HEK293T (cell line): ENCODE measurements at regions not wholly inside any gene's neighbourhood (a gene's known extent, or its start where the extent isn't known, plus 50 kb on each side); places are given as distances from the start of the nearest gene placed in this dataset.

ENCODE experiments used
- CTCF ChIA-PET: fragments of 350-600 bp; formaldehyde crosslinking; extraction: SDS; loops from one replicate; lab custom pipeline; 2021; ENCODE audit warnings: antibody characterized with exemption, inconsistent platforms; lab: Yijun Ruan, JAX
- POLR2A ChIA-PET: fragments of 350-600 bp; formaldehyde crosslinking; extraction: SDS; loops from one replicate; lab custom pipeline; 2020; ENCODE audit warnings: antibody characterized with exemption, inconsistent platforms; lab: Yijun Ruan, JAX
- DNase-seq: peaks from one replicate; pipeline ENCODE4 v3.0.0; 2012; ENCODE audit warnings: mixed read lengths; ENCODE audit errors: extremely low spot score
- ARNT ChIP-seq: fragments of 450-650 bp; IDR thresholded peaks from 2 replicates; pipeline ENCODE4 v1.6.1; 2017; ENCODE audit warnings: mild to moderate bottlenecking
- BHLHE40 ChIP-seq: fragments of 450-650 bp; IDR thresholded peaks from 2 replicates; pipeline ENCODE4 v1.6.1; 2016; ENCODE audit warnings: mild to moderate bottlenecking, moderate library complexity, borderline replicate concordance
- CTBP1 ChIP-seq: fragments of 450-650 bp; IDR thresholded peaks from 2 replicates; pipeline ENCODE4 v1.6.1; 2016; ENCODE audit warnings: borderline replicate concordance
- ELF4 ChIP-seq: fragments of 450-650 bp; IDR thresholded peaks from 2 replicates; pipeline ENCODE4 v1.6.1; 2017; ENCODE audit warnings: antibody characterized with exemption
- FOXA1 ChIP-seq: fragments of 450-650 bp; IDR thresholded peaks from 2 replicates; pipeline ENCODE4 v1.6.1; 2016; ENCODE audit warnings: mild to moderate bottlenecking
- FOXK2 ChIP-seq: fragments of 450-650 bp; IDR thresholded peaks from 2 replicates; pipeline ENCODE4 v1.6.1; 2016; ENCODE audit warnings: mild to moderate bottlenecking
- FOXM1 ChIP-seq: fragments of 450-650 bp; IDR thresholded peaks from 2 replicates; pipeline ENCODE4 v1.6.1; 2017; ENCODE audit warnings: mild to moderate bottlenecking, borderline replicate concordance
- HDGF ChIP-seq: fragments of 450-650 bp; IDR thresholded peaks from 2 replicates; pipeline ENCODE4 v1.6.1; 2017; ENCODE audit warnings: antibody characterized with exemption, borderline replicate concordance
- L3MBTL2 ChIP-seq: fragments of 450-650 bp; conservative IDR thresholded peaks from 2 replicates; pipeline ENCODE4 v1.6.1; 2016; ENCODE audit warnings: mild to moderate bottlenecking
- LEF1 ChIP-seq: fragments of 450-650 bp; IDR thresholded peaks from 2 replicates; pipeline ENCODE4 v1.6.1; 2017; ENCODE audit warnings: mild to moderate bottlenecking, borderline replicate concordance
- NFRKB ChIP-seq: fragments of 450-650 bp; IDR thresholded peaks from 2 replicates; pipeline ENCODE4 v1.6.1; 2016; ENCODE audit warnings: mild to moderate bottlenecking, moderate library complexity
- SP1 ChIP-seq: fragments of 450-650 bp; IDR thresholded peaks from 2 replicates; pipeline ENCODE4 v1.6.1; 2017
- SUZ12 ChIP-seq: fragments of 450-650 bp; IDR thresholded peaks from 2 replicates; pipeline ENCODE4 v1.6.1; 2016; ENCODE audit warnings: mild to moderate bottlenecking
- TARDBP ChIP-seq: fragments of 450-650 bp; IDR thresholded peaks from 2 replicates; pipeline ENCODE4 v1.6.1; 2016
- ZNF384 ChIP-seq: fragments of 450-650 bp; IDR thresholded peaks from 2 replicates; pipeline ENCODE4 v1.6.1; 2016
- TF ChIP-seq, protein P1 (sequence below): fragments of 450-650 bp; IDR thresholded peaks from 2 replicates; pipeline ENCODE4 v1.6.1; 2016

DNA sequence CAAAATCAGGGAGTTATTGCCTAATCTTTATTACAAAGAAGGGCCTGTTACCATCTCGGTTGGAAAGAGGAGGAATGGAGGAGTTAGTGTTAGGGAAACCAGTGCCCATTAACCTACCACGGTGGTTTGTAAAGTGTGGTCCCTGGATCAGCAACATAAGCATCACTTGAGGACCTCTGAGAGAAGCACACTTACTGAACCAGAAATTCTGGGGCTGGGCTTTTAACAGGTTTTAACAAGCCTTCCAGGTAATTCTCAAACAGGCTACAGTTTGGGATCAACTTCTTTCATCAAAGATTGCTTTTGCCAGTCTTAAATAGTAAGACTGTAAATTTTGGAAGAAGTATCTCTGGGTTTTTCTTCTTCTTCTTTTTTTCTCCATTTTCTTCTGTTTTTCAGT lies 329.5 kb upstream of the JAG1 start:
- ChIA-PET CTCF (no interaction called here), POLR2A (no interaction called here)
- TF ChIP-seq, protein P1, sequence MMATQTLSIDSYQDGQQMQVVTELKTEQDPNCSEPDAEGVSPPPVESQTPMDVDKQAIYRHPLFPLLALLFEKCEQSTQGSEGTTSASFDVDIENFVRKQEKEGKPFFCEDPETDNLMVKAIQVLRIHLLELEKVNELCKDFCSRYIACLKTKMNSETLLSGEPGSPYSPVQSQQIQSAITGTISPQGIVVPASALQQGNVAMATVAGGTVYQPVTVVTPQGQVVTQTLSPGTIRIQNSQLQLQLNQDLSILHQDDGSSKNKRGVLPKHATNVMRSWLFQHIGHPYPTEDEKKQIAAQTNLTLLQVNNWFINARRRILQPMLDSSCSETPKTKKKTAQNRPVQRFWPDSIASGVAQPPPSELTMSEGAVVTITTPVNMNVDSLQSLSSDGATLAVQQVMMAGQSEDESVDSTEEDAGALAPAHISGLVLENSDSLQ, result no peak
- DNase-seq, result no peak

DNA sequence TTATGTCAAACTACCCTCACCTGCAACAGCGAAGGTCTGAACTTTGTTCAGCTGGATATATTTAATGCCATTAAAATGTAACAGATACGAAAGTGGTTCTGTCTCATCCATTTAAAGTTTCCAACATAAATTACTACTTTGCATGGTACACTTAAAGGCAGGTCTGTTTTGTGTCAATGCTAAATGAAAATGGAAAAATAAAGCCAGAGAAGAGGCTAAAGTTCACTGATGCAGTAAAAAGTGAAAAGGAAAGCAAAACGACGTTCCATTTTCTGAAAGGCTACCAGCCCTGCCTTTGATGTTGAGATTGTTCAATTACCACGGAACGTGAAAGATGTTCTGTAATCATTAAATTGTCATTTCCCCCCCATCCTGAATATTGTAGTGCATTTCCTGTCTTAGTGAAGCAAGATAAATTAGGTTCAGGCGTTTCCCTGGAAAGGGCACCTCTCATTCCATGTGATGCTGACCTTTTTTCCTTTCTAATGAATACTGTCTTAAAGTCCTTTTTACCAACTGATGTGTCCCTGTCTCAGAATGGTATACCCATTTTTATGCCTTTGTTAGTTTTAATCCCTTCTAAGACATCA lies 334.7 kb upstream of the JAG1 start:
- DNase-seq, result no peak
- CTCF ChIA-PET, result no interaction called here
- POLR2A ChIA-PET, result no interaction called here
- TF ChIP-seq ELF4 (no peak), SUZ12 (no peak), TARDBP (no peak), ZNF384 (no peak), FOXK2 (no peak), HDGF (no peak), BHLHE40 (no peak), ARNT (no peak), SP1 (no peak), LEF1 (no peak), L3MBTL2 (no peak), FOXM1 (no peak), CTBP1 (no peak), FOXA1 (no peak), NFRKB (no peak)
- TF ChIP-seq, protein P1, result no peak

DNA sequence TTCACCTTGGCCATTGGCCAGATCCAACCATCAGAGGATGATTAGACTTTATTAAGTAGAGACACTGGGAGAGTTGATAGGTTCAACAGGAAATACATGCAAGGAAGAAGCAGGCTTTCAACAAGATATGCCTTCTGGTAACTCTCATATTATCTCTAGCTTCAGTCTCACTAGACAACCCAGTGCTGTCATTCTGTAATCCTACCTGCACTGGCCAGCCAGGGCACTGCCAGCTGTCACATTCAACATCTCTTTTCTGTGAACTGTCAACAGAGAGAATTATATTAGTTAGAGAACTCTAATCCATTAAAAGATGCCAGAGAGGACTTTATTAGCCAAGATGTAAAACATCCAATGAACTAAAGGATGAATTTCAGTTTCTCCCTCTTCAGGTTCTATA lies 337.9 kb upstream of the JAG1 start:
- DNase-seq, result no peak
- TF ChIP-seq SP1 (no peak), LEF1 (no peak), FOXK2 (no peak)
- CTCF ChIA-PET, result no interaction called here
- POLR2A ChIA-PET, result no interaction called here

- ChIA-PET POLR2A (no interaction called here), CTCF (no interaction called here)
- TF ChIP-seq NFRKB, result no peak
- TF ChIP-seq CTBP1, result no peak
- TF ChIP-seq FOXK2, result no peak
- TF ChIP-seq FOXM1, result no peak
- no peak for DNase-seq
Measured at GRCh38 chr20:11012975-11013374, 339.2 kb upstream of the JAG1 start.

DNA sequence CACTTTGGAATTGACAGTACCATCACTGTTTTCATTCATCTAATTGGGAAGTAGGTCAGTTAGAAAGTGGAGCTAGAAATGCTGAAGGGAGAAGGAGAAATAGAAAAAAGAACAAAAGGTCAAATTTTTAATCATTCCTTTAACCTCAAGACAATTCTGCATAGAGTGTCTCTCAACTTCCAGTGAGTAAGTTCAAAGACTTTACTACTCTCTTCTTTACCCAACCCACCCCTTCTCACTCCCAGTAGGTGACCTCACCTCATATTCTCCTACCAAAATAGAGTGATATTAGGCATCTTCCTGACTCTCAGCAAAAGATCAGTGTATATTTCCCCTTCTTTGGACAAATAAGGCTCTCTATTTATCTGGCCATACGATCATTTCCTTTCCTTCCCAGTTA lies 340.0 kb upstream of the JAG1 start:
- ChIA-PET POLR2A (no interaction called here), CTCF (no interaction called here)
- no peak for TF ChIP-seq L3MBTL2
- TF ChIP-seq TARDBP, result no peak
- TF ChIP-seq CTBP1, result no peak
- TF ChIP-seq BHLHE40, result no peak
- TF ChIP-seq SUZ12, result no peak
- no peak for TF ChIP-seq FOXK2
- no peak for TF ChIP-seq NFRKB
- no peak for TF ChIP-seq FOXA1
- TF ChIP-seq, protein P1, result no peak
- TF ChIP-seq FOXM1, result no peak
- TF ChIP-seq ZNF384, result no peak
- no peak for TF ChIP-seq HDGF
- DNase-seq, result no peak

- ChIA-PET POLR2A (no interaction called here), CTCF (no interaction called here)
- TF ChIP-seq FOXM1, result no peak
- TF ChIP-seq HDGF, result no peak
- TF ChIP-seq TARDBP, result no peak
- TF ChIP-seq, protein P1, result no peak
- DNase-seq, result no peak
Measured at GRCh38 chr20:11015440-11015839, 341.6 kb upstream of the JAG1 start.

- no peak for TF ChIP-seq LEF1
- TF ChIP-seq SUZ12, result no peak
- no peak for TF ChIP-seq ZNF384
- no peak for TF ChIP-seq FOXK2
- TF ChIP-seq HDGF, result no peak
- TF ChIP-seq CTBP1, result no peak
- no peak for TF ChIP-seq L3MBTL2
- TF ChIP-seq TARDBP, result no peak
- TF ChIP-seq, protein P1, result no peak
- no peak for TF ChIP-seq SP1
- TF ChIP-seq NFRKB, result no peak
- no peak for TF ChIP-seq ELF4
- TF ChIP-seq FOXM1, result no peak
- no peak for DNase-seq
- POLR2A ChIA-PET, result no interaction called here
- CTCF ChIA-PET, result no interaction called here
Measured at GRCh38 chr20:11017446-11017845, 343.6 kb upstream of the JAG1 start.
